HG03097 (cell line): ENCODE measurements at regions not wholly inside any gene's neighbourhood (a gene's known extent, or its start where the extent isn't known, plus 50 kb on each side); places are given as distances from the start of the nearest gene placed in this dataset.

Source experiments
- ATAC-seq: cut with Tn5 transposase; IDR thresholded peaks from one replicate; pipeline ENCODE4 v1.9.1; 2021; ENCODE audit not compliant: unreplicated experiment, low FRiP score

DNA sequence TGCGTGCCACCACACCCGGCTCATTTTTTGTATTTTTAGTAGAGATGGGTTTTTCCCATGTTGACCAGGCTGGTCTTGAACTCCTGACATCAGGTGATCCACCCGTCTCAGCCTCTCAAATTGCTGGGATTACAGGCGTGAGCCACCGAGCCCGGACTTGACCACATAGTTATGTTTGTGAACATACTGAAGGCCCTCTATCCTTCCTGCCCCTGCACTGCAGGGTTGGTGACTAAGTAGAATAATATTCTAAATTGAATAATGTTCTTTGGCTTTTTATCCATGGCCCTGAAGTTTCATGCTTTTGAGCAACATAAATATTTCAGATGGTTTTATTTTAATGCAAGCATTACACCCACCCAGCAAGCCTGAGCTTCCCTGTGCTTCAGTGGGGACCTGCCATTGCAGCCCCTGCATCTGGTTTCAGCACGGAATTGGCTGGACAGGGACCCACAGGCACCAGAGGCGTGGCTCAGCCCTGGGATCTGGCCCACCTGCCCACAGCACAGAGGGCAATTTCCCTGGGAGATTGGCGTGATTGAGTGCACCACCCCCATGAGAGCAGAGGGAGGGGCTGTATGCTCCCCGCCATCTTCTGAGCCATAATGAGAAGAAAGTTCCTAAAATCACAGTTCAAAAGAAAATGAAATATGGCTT, 460.5 kb downstream of the BRD1 start:
- ATAC-seq = no peak

DNA sequence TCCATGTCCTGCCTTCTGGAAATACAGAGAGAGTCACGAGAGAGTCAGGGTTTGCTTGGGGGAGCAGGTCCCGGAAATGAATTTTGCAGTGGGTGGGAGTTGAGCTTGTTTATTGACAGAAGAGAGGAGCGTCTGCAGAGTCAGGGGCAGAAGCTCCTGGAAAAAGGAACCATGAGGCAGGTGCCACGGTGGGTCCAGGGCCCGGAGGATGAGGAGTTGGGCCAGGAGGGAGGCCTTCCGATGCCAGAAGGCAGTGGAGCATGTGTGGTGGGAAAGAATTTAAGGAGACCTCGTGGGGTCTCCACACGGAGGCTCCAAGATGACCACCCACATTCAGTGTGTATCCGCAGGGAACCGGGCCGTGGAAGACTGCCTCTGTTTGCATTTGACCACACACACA, 461.2 kb downstream of the BRD1 start:
- ATAC-seq = no peak

DNA sequence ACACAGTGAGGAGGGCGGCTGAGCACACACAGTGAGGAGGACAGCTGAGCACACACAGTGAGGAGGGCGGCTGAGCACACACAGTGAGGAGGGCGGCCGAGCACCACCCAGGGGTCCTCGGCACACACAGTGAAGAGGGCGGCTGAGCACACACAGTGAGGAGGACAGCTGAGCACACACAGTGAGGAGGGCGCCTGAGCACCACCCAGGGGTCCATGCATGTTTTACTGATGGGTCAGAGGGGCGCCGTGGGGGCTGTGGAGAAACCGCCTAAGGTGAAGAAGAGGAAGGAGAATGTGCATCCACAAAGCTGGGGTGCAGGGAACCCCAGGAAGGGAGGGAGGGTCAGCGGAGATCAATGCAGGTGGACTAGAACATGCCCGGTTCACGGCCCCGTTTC, 461.8 kb downstream of the BRD1 start:
- no peak for ATAC-seq

DNA sequence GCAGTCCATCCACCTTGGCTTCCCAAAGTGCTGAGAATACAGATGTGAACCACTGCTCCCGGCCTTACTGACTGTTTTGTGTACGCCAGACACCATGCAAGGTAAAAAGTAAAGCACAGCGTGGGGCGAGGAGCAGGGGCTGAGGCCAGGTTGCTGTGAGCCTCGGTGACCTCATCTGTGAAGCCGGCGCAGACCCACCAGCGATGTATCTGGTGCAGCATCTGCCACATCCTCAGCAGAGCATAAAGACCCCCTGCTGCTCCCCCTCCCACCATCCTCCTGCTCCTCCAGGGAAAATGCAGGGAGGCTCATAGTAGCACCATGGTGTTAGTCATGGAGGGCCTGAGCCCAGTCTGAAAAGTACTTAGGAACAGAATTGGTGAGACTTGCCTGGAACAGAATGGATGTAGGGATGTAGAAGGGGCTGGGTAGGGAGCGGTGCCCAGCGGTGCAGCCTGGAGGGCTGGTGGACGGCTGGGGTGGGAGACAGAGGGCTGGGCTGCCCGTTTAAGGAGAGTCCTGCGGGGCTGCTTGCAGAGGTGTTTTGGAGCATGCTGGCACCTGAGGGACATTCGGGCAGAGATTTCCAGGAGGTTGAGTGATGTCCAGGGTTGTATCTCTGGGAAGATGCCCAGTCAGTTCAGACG, 462.4 kb downstream of the BRD1 start:
- no peak for ATAC-seq

DNA sequence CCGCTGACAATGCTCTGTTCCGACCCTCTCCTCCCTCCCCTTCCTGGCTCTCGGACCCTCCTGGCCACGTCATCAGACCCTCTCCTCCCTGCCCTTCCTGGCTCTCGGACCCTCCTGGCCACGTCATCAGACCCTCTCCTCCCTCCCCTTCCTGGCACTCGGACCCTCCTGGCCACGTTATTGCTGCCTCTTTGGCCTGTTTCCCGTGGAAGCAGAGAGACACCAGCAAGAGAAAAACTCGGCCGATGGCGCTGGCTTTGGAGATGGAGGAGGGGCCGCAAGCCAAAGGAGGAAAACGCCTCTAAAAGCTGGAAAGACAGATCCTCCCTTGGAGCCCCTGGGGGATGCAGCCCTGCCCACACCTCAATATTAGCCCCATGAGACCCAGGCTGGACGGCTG, 463.3 kb downstream of the BRD1 start:
- no peak for ATAC-seq

DNA sequence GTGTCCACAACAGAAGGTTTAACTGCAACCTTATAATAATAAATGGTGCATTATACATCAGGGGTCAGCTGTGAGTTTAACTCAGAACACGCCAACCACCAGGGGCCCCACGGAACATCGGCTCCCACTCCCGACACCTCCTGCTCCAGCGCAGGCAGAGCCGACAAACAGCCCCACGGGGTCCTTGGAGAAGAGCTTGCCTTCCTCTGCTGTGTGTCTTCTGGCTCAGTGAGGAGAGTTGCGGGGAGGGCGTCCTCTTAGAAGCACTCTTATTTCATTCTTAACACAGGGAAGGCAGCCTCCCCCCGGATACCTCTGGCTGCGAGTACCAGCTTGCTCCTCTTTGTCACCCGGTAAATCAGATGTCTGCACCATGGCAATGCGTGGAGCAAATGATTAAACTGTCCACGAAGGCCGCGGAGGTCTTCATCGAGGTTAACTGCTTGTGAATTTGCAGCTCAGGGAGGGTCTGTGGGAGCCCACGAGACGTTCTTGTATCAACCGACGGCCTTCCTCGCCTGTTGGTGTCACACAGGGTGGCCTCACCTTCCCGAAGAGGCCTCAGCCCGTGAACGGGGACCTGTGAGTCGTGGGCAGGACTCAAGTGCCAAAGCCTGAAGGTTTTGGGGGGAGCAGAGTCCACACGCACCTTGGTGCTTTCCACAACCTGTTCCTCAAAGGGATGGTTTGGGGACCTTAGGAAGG, 464.0 kb downstream of the BRD1 start:
- ATAC-seq = no peak

DNA sequence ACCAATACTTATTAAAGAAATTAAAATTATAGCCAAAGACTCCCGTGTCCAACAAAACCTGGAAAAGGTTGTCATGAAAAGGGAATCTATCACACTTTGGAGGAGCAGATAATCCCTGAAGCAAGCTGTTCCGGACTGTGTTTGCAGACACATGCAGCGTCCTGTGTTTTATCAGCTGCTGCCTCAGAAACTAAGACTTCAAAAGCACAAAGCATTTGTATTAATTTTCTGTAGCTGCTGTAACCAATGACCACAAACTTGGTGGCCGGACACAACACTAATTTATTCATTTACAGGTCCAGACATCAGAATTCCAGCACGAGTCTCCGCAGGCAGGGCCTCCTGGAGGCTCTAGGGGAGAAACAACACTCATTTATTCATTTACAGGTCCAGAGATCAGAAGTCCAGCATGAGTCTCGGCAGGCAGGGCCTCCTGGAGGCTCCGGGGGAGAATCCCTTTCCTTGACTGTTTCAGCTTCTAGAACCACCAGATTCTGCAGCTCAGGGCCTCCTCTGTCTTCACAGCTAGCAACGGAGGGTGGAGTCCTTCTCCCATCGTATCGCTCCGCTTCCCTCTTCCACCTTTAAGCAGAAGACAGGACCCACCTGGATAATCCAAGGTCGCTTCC, 465.3 kb downstream of the BRD1 start:
- ATAC-seq = no peak

DNA sequence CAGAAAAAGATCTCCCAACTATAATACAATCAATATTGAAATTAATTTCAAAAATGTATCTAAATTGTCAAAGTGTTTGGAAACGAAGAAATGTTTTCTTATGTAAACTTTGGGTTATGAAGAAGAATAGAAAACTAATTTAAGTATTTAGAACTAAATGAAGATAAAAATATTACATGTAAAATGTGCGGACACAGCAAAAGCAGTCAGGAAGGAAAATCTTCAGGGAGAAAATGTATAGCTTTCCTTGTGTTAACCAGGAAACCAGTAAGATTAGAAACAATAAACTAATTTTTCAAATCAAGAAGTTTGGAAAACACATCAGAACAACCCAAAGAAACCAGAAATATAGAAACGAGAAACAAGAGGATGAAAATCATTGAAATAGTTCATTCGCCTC, 466.5 kb downstream of the BRD1 start:
- no peak for ATAC-seq

DNA sequence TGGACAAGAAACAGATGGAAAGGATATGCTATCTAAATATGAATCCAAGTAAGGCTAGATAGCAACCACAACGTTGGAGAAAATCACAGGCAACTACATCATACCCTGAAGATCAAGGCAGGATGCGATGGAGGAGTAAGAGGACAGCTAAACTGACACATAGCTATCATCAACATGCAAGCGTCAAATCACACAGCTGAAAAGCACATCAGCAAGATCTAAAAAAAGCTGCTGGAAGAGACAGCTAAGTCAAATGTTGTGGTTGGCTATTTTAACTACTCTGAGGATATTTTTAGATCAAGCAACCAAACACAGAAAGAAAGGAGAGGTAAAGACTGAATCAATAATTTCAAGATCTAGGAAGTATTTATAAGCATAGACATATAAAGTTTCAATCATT, 466.9 kb downstream of the BRD1 start:
- no peak for ATAC-seq

DNA sequence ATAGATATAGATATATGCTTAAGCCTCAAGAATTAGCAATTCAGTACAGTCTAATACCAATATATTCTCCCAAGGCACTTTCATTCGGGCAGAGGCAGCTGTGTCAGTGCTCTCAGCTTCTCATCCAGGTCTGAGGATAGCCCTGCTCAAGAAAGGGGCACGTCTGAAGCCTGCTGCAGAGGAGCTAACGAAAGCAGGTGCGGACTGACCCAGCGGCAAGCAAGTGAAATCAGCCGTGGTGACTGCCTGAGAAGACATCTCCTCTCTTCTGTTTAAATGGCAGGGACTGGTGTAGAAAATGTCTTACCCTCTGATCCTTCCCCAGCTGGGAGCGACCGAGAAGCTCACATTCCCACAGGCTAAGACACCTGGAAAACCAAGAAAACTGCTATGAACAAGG, 468.6 kb downstream of the BRD1 start:
- no peak for ATAC-seq

DNA sequence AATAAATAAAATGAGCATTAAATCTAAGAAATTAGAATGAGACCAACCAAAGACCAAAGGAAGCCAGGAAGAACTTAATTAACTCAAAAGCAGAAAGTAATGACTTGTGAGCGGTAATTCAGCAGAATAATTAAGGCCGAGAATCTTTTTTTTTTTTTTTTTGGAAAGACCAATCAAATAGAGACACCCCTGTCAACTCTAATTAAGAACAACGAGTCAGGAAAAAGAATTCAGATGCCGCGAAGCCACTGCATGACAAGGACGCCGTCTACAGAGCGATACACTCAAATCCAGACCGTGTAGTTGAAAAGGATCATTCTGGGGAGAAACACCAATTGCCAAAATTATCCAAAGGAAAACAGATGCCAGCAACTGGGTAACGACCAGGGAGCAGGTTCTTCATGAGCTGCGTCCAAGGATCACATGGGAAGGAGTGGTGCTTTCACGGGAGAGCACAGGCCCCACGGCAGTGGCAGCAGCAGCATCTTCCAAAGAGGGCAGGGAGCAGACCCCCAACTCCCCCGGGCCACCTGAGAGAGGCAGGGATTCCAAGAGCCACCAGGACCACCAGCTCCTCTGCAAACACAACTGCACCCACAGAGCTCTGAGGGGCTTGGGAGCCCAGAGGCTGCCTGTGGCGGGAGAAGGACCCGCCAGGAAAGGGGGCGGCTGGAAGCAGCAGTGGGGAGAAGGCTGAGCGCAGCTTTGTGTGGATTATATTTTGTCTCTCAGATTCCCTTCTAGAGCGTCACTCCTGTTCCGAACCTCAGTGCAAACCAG, 469.8 kb downstream of the BRD1 start:
- ATAC-seq = no peak

DNA sequence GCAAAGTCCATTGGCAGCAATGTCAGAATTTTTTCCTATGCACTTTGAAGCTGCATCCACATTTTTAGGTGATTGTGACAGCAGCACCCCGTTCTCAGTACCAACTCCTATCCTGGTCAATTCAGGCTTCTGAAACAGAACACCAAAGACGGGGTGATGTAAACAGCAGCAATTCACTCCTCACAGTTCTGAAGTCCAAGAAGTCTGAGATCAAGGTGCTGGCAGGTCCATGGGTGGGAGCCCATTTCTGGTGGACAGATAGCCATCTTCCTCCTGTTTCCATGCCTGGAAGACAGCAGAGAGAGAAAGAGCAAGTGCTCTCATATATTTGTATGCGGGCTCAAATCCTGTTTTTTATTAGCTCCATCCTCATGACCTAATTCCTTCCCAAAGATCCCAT, 471.2 kb downstream of the BRD1 start:
- no peak for ATAC-seq

DNA sequence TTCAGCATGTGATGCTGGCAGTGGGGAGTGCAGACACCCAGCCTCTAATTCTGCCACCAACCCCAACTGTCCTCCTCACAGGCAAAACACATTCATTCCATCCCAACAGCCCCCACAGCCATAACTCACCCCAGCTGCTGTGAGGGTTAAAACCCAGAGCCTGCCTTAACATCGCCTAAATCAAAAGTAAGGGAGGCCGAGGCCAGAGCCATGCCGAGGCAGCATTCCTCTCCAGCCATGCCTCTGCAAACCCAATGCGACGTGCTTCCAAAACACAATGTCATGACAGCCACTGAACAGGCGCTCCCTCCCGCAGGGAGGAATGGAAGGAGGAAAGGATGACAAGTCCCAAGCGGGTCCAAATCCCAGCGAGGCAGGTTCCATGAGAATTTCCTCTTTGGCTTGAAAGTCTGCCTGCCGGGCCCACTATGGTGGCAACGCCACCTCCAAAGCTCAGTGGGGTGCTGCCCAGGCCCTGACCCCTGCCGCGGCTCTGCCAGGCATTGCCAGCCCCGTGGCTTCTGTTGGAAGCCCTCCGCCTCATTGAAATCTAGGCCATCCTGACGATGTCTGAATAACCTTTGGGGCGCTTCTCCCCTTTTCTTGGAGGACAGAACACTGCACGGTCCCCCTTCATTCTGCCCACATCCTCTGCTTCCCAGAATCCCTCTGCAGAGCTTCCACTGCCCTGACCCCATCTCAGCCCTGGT, 472.3 kb downstream of the BRD1 start:
- ATAC-seq = no peak

DNA sequence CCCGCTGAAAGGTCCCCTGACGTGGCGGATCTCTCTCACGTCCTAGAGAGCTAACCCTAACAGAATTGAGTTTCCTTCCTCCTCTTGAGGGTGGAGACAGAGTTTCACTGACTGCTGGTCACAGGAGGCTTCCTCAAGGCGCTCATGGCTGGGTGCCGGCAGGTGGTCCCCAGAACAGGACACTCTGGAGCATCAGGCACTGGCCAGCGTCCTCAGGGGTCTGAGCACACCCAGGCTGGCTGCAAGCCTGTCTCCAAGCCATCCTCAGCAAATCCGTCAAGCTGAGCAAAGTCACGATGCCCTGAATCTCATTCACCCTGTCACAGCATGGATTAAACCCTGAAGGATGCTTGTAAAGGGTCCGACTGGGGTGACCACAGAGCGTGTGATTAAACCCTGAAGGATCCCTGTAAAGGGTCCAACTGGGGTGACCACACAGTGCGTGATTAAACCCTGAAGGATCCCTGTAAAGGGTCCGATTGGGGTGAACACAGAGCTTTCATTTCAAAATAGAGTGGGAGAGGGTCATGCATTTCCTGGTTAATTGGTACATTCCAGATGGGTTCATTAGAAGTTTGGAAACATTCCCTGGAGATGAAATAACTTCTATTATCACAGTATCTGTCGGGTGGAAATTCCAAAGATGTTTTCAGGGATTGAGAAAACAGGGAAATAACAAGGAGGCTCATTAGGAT, 473.0 kb downstream of the BRD1 start:
- no peak for ATAC-seq

DNA sequence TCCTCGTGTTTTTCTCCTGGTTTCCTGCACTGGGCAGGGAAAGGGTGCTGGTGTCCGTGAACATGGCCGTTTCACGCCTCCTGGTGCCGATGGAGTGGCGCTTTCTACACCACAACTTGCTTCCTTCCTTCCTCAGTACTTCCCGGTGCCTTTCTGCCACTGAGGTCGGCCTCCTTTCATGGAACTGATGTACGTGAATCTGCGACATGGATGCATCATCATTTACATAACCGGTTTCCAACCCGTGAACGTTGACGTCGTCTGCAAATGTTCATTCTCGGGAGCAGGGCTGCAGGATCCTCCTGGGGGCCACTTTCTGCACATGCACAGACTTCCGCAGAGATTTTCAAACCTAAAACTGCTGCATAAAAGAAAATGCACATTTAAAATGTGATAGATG, 474.4 kb downstream of the BRD1 start:
- no peak for ATAC-seq

DNA sequence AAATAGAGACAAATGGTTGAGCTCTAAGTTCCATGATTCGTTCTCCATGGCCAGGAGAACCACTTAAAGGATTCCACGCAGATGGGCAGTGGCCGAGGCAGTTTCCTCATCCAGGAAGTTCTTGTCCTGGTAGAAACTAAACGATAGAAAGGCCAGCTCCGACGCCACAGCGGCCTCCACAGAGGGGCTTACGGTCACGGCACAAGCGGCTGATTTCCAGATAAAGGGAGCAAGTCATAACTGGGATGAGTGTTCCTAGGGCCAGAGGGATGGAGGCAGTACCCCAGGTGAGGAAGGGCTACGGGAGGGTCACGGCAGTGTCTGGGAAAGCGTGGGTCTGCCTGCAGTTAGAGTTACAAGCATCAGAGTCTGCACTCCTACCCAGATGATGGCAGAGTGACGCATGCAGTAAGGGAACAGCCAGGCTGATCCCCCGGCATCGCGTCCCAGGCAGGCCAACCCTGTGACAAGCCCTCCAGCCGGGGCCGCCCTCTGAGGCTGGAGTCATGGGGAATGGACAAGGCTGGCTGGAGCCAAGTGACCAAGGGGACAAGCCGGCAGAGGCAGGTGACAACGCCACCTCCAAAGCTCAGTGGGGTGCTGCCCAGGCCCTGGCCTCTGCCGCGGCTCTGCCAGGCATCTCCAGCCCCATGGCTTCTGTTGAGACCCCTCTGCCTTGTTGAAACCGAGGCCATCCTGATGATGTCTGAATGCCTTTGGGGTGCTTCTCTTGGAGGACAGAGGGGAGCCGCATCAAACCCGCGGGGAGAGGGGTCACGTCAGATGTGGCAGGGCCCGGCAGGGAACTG, 475.1 kb downstream of the BRD1 start:
- ATAC-seq = no peak

DNA sequence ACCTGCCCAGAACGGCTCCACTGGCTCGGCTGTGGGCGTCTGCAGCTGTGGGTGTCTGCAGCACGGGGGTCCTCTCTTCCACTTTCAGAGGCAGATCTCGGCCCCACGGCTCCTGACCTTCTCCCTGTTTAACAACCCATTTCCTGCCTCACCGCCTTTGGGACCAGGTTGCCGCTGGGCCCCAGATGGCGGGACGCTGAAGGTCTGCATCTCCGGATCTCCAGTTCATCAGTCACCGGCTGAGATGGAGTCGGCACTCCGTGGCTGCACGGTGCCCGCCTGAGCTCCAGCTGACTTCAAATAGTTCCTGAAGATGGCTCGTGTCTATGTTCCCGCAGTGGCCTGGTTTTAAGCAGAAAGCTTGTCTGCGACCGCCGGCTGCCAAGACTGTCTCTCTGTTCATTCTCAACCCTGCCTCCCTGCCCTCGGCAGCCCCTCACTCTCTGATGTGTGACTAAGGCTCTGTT, 475.9 kb downstream of the BRD1 start:
- ATAC-seq = no peak

DNA sequence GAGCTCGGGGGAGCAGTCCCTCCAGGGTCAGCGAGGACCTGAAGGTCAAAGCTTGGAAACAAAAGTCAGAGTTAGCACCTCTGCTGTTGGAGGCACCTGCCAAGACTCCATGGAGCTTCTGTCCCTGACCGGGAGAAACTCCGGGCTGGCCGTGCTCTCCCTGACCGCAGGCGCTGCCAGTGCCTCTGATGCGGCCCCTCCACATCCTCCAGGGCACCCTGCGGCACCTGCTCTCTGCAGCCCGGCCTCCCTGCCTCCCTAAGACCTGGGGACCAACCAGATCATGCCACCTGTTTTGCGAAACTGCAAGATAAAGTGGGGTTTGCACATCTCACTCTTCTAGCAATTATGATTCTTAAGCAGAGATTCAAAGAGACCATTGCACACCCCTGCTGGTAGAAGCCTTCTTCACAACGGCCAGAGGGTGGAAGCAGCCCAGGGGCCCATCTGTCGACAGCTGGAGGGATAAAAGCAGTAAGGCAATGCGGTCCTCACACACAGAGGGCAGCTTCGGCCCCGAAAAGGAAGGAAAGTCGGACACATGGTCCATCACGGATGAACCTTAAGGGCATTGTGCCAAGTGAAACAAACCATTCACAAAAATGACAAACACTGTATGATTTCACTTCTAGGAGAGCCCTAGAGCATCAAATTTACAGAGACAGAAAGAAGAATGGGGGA, 477.1 kb downstream of the BRD1 start:
- ATAC-seq = no peak
